ENCODE measurements at regions not wholly inside any gene's neighbourhood (a gene's known extent, or its start where the extent isn't known, plus 50 kb on each side); places are given as distances from the start of the nearest gene placed in this dataset.
"Not testable (repeated sequence)": the region's sequence is repeated elsewhere in the genome, so short reads cannot be mapped to it uniquely, and the experiment has no call there.

DNA sequence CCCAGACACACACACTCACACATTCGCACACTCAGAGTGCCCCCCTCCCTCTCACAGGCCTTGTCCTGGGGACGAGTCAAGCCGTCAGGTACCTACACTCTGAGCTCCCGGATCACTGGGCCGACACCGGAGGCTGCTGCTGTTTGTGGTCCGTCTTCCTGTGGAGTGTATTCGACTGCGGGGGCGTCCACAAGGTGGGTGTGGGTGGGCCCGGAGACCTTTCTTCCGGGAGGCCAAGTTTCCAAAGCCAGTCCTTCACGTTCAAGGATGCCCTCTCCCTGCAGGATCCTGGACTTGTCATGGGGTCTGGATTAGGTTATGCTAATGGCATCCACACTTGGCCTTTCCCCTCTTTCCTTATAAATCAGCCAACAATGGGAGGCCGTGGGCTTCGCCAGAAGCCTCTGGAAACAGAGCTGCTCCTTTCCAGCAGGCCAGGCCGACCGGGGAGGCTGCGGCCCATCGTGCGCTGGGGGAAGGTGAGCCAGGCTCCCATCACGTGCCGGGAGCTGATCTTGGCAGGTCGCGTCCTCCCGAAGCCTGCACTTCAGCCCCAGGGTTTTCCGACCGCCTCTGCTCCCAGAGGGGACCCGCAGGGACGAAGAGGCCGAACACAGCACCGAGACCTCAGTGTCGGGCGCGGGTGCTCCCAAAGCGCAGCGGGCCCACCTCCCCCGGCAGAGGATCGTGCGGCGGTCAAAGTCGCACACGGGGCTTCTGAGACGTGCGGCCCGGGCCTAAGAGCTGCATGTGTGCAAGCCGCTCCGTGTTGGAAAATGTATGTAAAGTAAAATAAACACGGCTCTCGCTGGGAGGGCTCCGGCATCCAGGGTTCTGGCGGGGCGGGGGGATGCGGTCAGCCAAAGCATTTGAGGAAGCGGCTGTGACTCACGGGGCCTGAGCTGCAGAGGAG is 196.5 kb upstream of the ZNF469 start:
- not testable (repeated sequence) for H4K91ac ChIP-seq (ENCODE audit: insufficient read length, low read depth, low read length); H3K27me3 ChIP-seq (ENCODE audit: insufficient read depth, low read length); H2AK5ac ChIP-seq (ENCODE audit: insufficient read length, low read length); H2BK120ac ChIP-seq (ENCODE audit: low read depth, low read length, poor library complexity, severe bottlenecking); H3T11ph ChIP-seq (ENCODE audit: low read length); DNase-seq; H3K79me1 ChIP-seq (ENCODE audit: insufficient read depth, low read depth, low read length, poor library complexity, severe bottlenecking); H3K4me2 ChIP-seq (ENCODE audit: insufficient read depth, insufficient read length, low read length); H3K4me3 Mint-ChIP-seq; H3K27ac Mint-ChIP-seq; H4K8ac ChIP-seq (replicated peaks; ENCODE audit: insufficient read length, low read depth, low read length); H3K4me1 ChIP-seq (ENCODE audit: insufficient read depth, low read length); H4K5ac ChIP-seq (ENCODE audit: insufficient read length, low read depth, low read length); H3K9me3 ChIP-seq (ENCODE audit: control insufficient read depth, low read depth, low read length); H3K23ac ChIP-seq (ENCODE audit: insufficient read length, low read depth, low read length); H2AFZ ChIP-seq (ENCODE audit: low read length); H3K4ac ChIP-seq (ENCODE audit: low read depth, low read length); H2BK5ac ChIP-seq (ENCODE audit: insufficient read length, low read length); H2BK15ac ChIP-seq (ENCODE audit: low read depth, low read length); H3K18ac ChIP-seq (ENCODE audit: insufficient read length, low read depth, low read length); H3K9ac ChIP-seq (ENCODE audit: extremely low read depth, insufficient read length, low read length); H3K36me3 Mint-ChIP-seq (ENCODE audit: insufficient read depth in 1 of 3, low read depth in 3 of 3); H3K4me1 Mint-ChIP-seq; H3K79me2 ChIP-seq (ENCODE audit: insufficient read depth, low read length); H3K14ac ChIP-seq (ENCODE audit: insufficient read depth, low read length); H2BK20ac ChIP-seq (ENCODE audit: low read depth, low read length, poor library complexity, severe bottlenecking); H3K23me2 ChIP-seq (ENCODE audit: insufficient read length, low read depth, low read length, poor library complexity, severe bottlenecking); H3K56ac ChIP-seq (ENCODE audit: insufficient read length, low read depth, low read length); H3K27ac ChIP-seq (ENCODE audit: insufficient read length, low read depth, low read length); H2BK12ac ChIP-seq (ENCODE audit: insufficient read length, low read depth, low read length); H4K20me1 ChIP-seq (ENCODE audit: control insufficient read depth, insufficient read depth, insufficient read length)
- H3K9me3 Mint-ChIP-seq = peaks cover 10 to 21% of the 10 kb centered on the region in 2 experiments
- no CpG with 5 or more reads among the region's 55 CpGs for WGBS (ENCODE audit: extremely low coverage, insufficient read length, low lambda C conversion rate)
- peaks cover 11% of the 10 kb centered on the region for H3K27me3 Mint-ChIP-seq (ENCODE audit: low read depth)

DNA sequence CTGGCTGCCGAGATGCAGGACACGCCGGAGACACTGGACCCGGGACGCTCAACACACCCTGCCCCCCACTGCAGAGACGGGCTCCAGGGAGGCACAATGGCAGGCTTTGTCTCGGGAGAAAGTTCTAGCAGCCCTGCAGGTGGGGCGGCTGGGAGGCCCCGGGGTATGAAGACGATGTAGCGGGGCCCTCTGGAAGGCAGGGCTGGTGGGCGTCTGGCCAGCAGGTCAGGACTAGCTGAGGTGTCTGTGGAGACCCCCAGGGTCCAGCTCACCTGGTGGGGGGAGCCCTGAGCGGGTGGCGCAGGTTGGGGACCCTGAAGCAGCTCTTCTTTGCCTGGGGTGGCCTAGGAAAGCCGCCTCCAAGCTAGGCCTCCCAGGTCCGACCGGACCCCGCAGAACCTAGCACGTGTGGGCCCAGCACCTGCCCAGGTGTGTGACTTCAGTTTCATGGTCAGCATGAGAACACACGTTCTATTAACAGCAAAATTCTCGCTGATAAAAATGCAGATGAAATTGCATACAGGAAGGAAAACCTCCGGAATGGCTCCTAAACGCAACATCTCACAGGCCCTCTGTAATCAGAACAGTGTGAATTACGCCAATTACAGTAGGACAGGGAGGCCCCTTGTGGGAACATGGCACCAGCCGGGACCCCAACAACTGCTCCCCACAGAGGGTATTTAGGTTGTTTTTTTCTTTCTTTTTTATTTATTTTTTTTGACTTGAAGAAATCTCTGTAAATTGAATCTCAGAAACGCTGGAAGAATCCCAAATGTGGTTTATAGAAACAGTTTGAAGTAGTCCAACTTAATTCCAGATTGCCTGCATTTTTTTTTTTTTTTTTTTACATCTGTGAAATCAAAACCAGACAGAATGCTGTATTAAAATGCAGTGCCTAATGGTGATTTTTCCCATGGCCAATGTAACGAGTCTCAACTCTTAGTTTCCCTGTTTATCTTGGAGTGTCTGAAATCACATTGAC is 195.6 kb upstream of the ZNF469 start:
- not testable (repeated sequence) for H3K4me1 ChIP-seq (ENCODE audit: insufficient read depth, low read length); H4K20me1 ChIP-seq (ENCODE audit: control insufficient read depth, insufficient read depth, insufficient read length); H4K91ac ChIP-seq (ENCODE audit: insufficient read length, low read depth, low read length); H4K5ac ChIP-seq (ENCODE audit: insufficient read length, low read depth, low read length); H2AK5ac ChIP-seq (ENCODE audit: insufficient read length, low read length); H3K9me3 ChIP-seq (ENCODE audit: control insufficient read depth, low read depth, low read length); H3K79me1 ChIP-seq (ENCODE audit: insufficient read depth, low read depth, low read length, poor library complexity, severe bottlenecking); H3K14ac ChIP-seq (ENCODE audit: insufficient read depth, low read length); H3K4me3 Mint-ChIP-seq; H3K9ac ChIP-seq (ENCODE audit: extremely low read depth, insufficient read length, low read length); H3K4me1 Mint-ChIP-seq; H2BK20ac ChIP-seq (ENCODE audit: low read depth, low read length, poor library complexity, severe bottlenecking); H3T11ph ChIP-seq (ENCODE audit: low read length); H2BK12ac ChIP-seq (ENCODE audit: insufficient read length, low read depth, low read length); H3K4ac ChIP-seq (ENCODE audit: low read depth, low read length); H3K27ac ChIP-seq (ENCODE audit: insufficient read length, low read depth, low read length); H3K23ac ChIP-seq (ENCODE audit: insufficient read length, low read depth, low read length); H3K36me3 Mint-ChIP-seq (ENCODE audit: insufficient read depth in 1 of 3, low read depth in 3 of 3); H2BK5ac ChIP-seq (ENCODE audit: insufficient read length, low read length); H3K4me2 ChIP-seq (ENCODE audit: insufficient read depth, insufficient read length, low read length); DNase-seq; H3K27ac Mint-ChIP-seq; H3K27me3 ChIP-seq (ENCODE audit: insufficient read depth, low read length); H2BK15ac ChIP-seq (ENCODE audit: low read depth, low read length); H3K56ac ChIP-seq (ENCODE audit: insufficient read length, low read depth, low read length); H3K79me2 ChIP-seq (ENCODE audit: insufficient read depth, low read length); H2BK120ac ChIP-seq (ENCODE audit: low read depth, low read length, poor library complexity, severe bottlenecking); H3K18ac ChIP-seq (ENCODE audit: insufficient read length, low read depth, low read length); H4K8ac ChIP-seq (replicated peaks; ENCODE audit: insufficient read length, low read depth, low read length); H2AFZ ChIP-seq (ENCODE audit: low read length); H3K23me2 ChIP-seq (ENCODE audit: insufficient read length, low read depth, low read length, poor library complexity, severe bottlenecking)
- no CpG with 5 or more reads among the region's 27 CpGs for WGBS (ENCODE audit: extremely low coverage, insufficient read length, low lambda C conversion rate)
- H3K27me3 Mint-ChIP-seq (ENCODE audit: low read depth) = peaks cover 11% of the 10 kb centered on the region
- peaks cover 10 to 21% of the 10 kb centered on the region in 2 experiments for H3K9me3 Mint-ChIP-seq

Data from H9 (cell line).